Activated naive CD8-positive, alpha-beta T cell (primary cell): ENCODE measurements at regions not wholly inside any gene's neighbourhood (a gene's known extent, or its start where the extent isn't known, plus 50 kb on each side); places are given as distances from the start of the nearest gene placed in this dataset.
"Not testable (repeated sequence)": the region's sequence is repeated elsewhere in the genome, so short reads cannot be mapped to it uniquely, and the experiment has no call there.

Source experiments
- H3K27ac Mint-ChIP-seq: one replicate; pipeline ENCODE4 v1.8.0; 2021; ENCODE audit warnings: mixed read lengths
- H3K27me3 Mint-ChIP-seq: one replicate; pipeline ENCODE4 v1.8.0; 2021; ENCODE audit warnings: mixed read lengths
- H3K36me3 Mint-ChIP-seq: one replicate; pipeline ENCODE4 v1.8.0; 2021; ENCODE audit warnings: mixed read lengths
- H3K4me1 Mint-ChIP-seq: one replicate; pipeline ENCODE4 v1.8.0; 2021; ENCODE audit warnings: low read depth, mixed read lengths
- H3K4me3 Mint-ChIP-seq: one replicate; pipeline ENCODE4 v1.8.0; 2021; ENCODE audit warnings: mild to moderate bottlenecking, mixed read lengths
- H3K9me3 Mint-ChIP-seq: one replicate; pipeline ENCODE4 v1.8.0; 2021; ENCODE audit warnings: low read depth, mixed read lengths

DNA sequence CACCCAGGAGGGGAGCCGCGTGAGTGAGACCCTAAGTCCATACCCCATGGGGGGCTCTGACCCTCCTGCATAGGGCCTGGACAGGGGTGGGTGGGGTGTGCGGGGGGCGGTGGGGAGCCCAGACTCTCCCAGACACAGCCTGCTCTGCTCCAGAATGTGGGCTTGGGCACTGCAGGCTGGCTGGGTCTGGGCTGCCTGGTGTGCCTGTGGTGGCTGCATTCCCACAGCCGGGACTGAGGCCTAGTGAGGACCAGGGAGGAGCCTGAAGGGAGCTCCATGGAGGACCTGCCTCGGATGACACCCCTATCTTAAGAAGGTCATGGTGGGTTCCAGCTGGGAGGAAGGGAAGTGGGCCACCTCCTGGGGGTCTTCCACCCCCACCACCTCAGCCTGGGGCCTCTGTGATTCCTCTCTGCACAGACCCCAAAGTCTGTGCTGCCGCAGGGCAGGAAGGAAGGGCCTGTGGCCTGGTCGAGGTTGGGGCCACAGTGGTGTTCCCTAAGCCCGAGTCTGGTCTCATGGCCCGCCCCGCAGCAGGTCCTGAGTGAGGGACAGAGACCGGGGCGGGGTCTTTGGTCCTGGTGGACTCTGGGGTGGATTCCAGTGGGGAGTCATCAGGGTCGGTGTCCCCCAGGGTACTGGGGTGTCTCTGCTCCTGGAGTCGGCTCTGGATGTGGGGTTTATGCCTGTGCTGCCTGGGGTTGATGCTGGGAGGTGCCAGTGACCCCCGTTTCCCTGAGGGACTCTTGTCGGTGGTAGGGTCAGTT is 392.3 kb downstream of the TMEM121 start:
- Mint-ChIP-seq H3K36me3 (no peaks in the 10 kb centered on the region), H3K9me3 (peaks cover 4% of the 10 kb centered on the region), H3K4me3 (no peak overlapping the region), H3K27ac (no peak overlapping the region), H3K4me1 (no peaks in the 10 kb centered on the region), H3K27me3 (peaks cover 5% of the 10 kb centered on the region)

DNA sequence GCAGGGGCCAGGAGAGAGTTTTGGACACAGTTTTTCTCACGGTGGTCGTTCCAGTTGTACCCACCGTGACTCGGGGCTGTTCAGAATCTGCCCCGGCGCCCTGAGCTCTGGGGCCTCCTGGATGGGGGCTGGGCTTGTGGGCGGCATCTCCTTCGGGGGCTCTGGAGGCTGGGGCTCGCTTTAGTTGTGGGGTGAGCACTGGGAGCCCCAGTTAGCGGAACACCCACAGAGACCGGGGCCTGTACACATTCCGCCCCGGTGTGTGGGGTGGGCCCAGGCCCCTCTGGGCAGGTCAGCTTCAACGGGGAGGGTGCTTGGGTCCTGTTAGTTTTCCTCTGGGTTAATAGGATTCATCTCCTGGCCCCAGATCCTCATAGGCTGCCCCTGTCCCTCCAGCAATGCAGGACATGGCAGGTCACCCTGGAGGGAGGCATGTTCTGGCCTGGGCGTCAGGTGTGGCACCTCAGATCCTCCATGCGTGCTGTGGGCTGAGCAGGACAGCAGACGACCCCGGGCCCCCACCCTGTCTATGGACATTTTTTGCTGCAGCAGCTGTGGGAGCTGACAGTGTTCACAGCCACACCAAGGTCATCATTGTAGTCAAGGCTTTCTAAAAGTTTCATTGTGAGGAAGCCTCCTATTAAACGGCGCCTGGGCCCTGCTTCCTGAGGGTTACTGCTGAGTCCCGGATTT is 393.2 kb downstream of the TMEM121 start:
- Mint-ChIP-seq H3K27me3 (peaks cover 6% of the 10 kb centered on the region), H3K27ac (no peak overlapping the region), H3K9me3 (peaks cover 4% of the 10 kb centered on the region), H3K4me3 (no peak overlapping the region), H3K4me1 (no peaks in the 10 kb centered on the region), H3K36me3 (no peaks in the 10 kb centered on the region)

DNA sequence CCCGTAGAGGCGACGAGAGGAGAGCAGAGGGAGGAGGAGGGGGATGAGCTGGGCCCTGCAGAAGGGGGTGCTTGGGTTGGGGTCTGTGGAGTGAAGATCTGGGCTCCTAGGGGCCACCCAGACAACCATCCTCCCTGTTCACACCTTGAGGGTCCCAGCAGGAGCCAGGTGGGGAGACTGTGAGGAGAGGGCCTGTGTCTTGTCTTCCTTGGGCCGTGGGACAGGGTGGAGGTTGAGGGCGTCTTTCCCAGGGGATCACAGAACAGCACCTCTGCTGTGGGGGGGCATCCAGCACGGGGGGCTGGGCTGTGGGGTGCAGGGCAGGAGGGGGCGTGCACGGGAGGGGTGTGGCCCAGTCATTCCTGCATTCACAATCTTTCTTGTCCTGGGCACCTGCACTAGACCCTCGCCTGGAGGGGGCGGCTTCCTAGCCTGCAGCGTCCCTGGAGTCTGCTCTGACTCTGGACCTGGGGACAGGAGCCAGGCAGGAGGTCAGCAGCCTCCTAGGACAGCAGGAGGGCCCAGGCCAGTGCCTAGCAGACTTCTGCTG is 393.8 kb downstream of the TMEM121 start:
- not testable (repeated sequence) for H3K4me1 Mint-ChIP-seq, H3K4me3 Mint-ChIP-seq, H3K27ac Mint-ChIP-seq, H3K9me3 Mint-ChIP-seq, H3K36me3 Mint-ChIP-seq, H3K27me3 Mint-ChIP-seq

DNA sequence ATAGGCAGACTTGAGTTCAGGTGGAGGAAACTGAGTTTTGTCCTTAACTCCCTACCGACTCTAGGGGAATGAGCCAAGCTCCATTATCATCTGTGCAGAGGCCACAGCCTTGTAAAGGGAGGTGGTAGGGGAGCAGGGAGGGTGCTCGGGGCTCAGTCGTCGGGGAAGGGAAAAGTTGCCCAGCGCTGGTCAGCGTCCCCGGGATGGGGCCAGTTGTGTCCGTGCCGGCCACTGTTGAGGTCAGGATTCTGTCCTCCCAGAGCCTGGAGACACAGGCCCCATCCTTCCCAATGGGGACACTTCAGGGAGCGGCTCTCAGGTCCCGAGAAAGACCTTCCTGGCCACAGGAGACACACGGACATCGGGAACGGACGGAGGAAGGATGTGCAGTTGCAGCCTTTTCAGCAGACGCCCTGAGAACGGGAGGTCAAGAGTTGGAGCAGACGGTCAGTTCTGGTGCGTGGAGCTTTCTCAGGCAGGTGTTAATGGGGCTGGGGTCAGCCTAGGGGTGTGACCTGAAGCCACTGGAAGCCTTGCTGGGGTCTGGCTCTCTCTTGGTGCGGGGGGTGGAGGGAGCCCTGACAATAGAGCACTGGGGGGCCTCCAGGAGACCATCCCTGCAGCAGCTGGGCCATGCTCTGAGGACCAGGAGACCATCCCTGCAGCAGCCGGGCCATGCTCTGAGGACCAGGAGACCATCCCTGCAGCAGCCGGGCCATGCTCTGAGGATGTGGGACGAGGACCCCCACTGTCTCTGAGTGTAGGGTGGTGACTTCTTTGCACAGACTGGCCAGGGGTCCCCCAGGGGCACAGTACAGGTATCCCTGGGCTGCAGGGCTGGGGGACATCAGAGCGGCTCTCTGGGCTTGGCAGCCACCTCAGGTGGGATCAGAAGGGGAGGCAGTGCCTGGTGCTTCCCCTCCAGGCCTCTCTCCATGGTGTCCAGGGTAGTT is 394.7 kb downstream of the TMEM121 start:
- H3K27ac Mint-ChIP-seq, H3K36me3 Mint-ChIP-seq, H3K27me3 Mint-ChIP-seq, H3K9me3 Mint-ChIP-seq, H3K4me1 Mint-ChIP-seq, H3K4me3 Mint-ChIP-seq: not testable (repeated sequence)

DNA sequence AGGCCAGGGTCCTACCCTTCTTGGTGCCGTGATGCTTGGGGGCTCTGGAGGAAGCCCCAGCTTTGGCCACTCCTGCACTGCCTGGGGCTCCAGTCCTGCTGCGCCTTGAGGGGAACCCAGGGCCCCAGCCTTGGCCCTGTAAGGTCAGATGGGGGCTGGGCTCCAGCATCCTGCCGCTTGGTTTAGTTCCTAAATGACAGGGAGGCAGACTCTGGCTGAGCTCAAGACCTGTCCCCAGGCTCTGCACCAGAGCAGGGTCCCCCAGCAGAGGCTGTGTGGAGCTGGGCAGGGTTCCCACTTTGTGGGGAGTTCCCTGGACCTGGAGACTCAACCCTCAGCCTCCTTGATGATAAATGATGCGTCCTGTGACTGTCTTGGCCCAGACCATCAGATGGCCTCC is 395.4 kb downstream of the TMEM121 start:
- H3K9me3 Mint-ChIP-seq, H3K4me3 Mint-ChIP-seq, H3K4me1 Mint-ChIP-seq, H3K27me3 Mint-ChIP-seq, H3K36me3 Mint-ChIP-seq, H3K27ac Mint-ChIP-seq: not testable (repeated sequence)

DNA sequence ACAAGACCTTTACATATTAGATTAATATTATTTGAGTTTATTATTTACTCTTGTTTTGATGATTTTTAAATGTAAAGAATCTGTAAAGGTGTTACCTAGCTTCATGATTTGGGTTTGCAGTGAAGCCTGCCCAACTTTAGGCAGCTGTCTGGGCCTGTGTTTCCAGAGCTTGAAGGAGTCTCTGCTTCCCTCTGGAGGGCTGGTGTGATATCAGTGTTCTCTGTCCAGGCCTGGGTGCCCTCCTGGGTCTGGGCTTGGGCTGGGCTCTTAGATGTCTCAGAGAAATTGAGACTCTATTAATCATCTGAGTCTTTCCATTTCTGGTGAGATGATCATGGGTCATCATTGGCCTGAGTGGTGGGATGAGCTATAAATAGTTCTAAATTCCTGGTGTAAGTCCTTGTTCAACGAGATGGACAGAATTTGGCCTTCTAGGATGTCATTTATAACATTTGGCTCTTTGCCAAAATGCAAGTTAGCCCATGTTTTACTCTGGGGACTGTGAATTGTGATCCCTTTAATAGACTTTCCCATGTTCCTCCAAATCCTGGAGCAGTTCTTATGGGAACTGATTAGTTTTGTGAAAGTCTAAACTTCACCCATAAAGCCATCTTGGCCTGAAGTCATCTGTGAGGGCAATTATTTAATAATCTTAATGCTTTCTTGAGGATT is 397.3 kb downstream of the TMEM121 start:
- H3K27ac Mint-ChIP-seq, H3K4me1 Mint-ChIP-seq, H3K9me3 Mint-ChIP-seq, H3K36me3 Mint-ChIP-seq, H3K27me3 Mint-ChIP-seq, H3K4me3 Mint-ChIP-seq: not testable (repeated sequence)

DNA sequence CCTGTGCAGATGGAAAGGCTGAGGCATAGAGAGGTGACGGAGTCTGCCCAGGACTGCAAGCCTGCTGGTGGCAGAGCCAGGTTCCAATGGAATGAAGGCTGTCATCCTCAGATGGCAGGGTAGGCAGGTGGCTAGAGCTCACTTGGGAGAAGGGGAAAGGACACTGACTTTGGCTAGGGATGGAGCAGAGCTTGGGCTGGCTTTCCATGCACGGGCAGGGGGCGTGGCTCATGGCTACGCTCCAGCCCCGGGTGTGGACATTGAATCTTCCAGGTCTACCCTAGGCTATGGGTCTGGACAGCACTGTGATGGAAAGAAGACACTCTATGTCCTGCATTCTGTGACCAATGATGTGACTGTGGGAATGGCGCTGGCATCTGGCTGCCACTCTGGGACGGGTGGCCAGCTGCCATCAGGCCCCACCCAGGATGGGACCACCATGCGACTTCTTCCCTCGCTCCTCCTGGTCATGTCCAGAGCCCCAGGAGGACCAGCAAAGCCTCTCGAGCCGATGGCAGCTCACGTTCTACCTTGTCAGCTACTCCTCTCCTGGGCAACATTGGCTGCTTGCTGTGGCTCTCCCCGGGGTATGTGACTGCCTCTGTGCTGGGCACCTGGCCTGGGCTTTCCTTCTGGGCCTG is 398.7 kb downstream of the TMEM121 start:
- peaks cover 5% of the 10 kb centered on the region for H3K27me3 Mint-ChIP-seq
- no peak overlapping the region for H3K27ac Mint-ChIP-seq
- H3K36me3 Mint-ChIP-seq: no peaks in the 10 kb centered on the region
- no peaks in the 10 kb centered on the region for H3K4me1 Mint-ChIP-seq
- H3K9me3 Mint-ChIP-seq: peaks cover 4% of the 10 kb centered on the region
- no peak overlapping the region for H3K4me3 Mint-ChIP-seq

DNA sequence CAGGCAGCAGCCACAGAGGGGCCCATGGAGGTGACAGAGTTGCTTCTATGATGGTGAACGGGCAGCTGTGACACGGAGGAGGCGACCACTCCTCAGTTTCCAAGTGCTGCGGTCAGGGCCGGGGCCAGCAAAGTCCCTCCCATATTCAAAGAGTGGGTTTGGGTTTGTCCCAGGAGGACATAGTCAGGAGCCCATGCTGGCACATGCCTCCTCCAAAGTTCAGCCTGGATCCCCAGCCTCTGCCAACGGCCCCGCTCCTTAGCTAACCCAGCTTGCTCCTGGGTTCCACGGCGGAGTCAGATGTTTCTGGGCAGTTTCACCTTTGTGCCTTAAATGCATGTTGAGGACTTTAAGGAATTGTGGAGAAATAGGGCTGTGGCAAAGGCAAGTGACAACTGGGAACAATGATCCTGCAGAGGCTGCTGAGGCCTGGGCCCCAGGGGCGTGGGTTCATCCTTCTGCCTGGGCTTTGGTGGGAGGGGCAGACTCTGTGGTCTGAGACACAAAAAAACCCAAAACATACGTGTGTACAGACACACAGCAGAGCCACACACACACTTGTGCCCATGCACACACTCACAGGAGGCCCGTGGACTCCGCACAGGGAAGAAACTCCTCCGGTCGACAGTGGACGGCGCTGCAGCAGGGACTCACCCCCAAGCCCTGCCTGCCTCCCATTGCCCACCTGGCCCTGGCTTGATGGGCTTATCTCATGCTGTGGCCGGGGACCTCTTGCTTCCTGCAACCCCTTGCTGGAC is 399.4 kb downstream of the TMEM121 start:
- Mint-ChIP-seq H3K27ac (no peak overlapping the region), H3K36me3 (no peaks in the 10 kb centered on the region), H3K27me3 (peaks cover 10% of the 10 kb centered on the region), H3K4me3 (no peak overlapping the region), H3K4me1 (no peaks in the 10 kb centered on the region), H3K9me3 (peaks cover 4% of the 10 kb centered on the region)

DNA sequence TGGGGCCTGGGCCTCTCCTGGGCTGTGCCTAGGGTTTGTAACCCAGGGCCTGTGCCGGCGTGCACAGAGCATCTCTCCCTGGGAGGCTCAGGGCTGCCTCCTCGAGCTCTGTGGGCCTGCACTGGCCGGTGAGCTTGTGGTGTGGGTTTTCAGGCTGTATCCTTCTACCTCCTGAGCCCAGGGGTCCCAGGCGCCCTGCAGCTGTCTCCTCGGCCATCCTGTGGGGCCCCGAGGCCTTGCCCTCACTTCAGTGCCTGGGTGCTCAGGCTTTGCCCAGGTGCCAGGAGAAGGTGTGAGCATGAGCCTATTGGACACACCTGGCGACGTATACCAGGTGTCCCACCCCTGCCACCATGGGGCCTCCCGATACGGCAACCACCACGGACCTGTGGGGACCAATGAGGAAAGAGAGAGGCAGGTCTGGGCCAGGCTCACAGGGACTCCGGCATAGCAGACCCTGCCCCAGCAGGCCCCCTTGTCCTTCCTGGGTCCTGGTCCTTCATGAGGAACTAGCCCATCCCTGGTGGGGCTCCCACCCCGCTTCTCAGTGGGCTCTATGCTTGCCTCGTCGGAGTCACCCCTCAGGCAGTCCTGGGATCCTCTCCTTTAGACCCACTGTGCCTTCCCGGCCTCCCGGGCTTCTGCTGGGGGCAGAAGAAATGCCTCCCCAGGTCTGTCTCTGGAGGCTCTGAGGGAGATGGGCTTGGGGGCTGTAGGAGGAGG is 400.2 kb downstream of the TMEM121 start:
- no peak overlapping the region for H3K27ac Mint-ChIP-seq
- H3K4me3 Mint-ChIP-seq: no peak overlapping the region

DNA sequence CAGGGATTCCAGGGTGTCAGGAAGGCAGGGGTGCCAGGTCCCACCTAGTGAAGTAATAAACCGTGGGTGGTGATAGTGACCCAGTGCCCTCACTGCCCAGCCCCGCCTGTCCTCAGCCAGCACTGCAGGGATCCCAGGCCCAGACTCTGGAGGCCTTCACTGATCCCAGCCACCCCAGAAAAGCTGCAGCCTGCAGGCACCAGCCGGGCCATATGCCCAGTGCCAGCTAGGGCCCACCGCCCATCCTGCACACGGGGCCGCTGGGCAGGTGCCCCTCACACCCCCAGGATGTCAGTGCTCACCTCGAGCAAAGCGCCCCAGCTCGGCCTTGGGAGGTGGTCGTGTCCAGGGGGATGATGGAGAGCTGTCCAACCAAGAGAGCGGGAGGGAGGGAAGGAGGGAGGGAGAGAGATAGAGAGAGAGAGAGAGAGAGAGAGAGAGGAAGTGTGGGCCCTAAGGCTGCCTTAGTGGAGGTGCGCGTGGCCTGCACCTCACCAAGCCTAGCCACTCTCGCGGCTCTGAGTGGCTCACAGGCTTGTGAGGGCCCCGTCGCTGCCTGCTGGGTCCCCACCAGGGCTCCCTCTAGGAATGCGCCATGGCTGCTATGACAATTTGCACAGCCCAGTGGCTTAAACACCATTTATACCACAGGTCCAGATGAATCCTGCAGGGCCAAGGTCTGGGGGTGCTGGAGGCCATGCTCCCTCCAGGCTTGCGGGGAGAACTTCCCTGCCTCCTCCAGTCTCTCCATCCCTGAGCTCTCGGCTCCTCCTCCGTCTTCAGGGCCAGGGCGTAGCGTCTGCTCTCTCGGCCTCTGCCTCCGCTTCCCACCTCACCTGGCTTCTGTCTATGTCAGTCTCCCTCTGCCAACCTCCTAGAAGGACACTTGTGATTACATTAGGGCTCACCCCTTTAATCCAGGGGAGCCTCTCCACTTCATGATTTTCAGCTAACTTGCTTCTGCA is 401.0 kb downstream of the TMEM121 start:
- H3K27ac Mint-ChIP-seq: no peak overlapping the region

More for the DNA sequence above, 400.2 kb downstream of the TMEM121 start:
- Mint-ChIP-seq H3K9me3 (peaks cover 4% of the 10 kb centered on the region), H3K4me1 (no peaks in the 10 kb centered on the region), H3K27me3 (peaks cover 13% of the 10 kb centered on the region), H3K36me3 (no peaks in the 10 kb centered on the region)

DNA sequence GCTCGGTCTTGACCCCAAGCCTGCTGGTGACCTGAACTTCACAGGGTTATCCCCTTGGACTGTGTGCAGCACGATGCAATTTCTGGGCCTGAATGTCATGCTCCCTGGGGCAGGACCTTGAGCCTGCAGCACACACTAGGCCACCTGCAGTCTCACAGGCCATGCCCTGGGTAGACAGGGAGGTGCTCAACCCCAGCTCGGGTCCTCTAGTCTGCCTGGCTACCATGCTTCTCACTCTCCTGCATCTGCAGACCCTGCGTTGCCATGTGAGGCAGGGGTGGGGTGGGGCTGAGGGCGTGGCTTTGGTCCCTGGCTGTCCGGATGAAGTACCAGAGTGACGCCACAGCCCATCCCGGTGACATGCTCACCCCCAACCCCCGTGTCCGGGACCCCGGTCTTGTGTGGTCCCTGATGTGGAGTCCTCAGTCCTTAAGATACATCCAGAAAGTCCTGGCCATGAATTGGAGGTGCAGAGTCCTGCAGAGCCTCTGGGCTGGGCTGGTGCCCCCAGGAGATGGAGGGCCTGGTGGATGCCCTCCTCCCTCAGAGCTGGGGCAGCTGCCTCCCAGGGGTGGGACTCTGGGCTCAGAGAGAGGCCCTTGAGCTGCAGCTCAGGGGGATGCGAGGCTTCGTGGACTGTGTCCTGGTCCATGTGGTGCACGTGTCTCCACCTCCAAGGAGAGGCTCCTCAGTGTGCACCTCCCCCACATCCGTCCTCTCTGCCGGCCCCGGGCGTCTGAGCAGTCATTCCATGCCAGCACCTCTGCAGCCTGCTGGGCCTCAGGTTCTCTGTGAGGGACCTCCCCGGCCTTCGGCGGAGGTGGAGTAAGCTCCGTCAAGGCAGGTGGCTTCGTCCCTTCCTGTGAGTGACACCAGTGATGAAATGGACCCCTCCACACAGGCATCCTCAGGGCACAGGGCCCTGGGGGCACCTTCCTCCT is 402.1 kb downstream of the TMEM121 start:
- peaks cover 15% of the 10 kb centered on the region for H3K27me3 Mint-ChIP-seq
- H3K4me3 Mint-ChIP-seq: not testable (repeated sequence)

More for the DNA sequence above, 401.0 kb downstream of the TMEM121 start:
- Mint-ChIP-seq H3K36me3 (no peaks in the 10 kb centered on the region), H3K4me3 (no peak overlapping the region), H3K4me1 (no peaks in the 10 kb centered on the region), H3K27me3 (peaks cover 15% of the 10 kb centered on the region), H3K9me3 (peaks cover 3% of the 10 kb centered on the region)

More for the DNA sequence above, 402.1 kb downstream of the TMEM121 start:
- not testable (repeated sequence) for H3K27ac Mint-ChIP-seq, H3K9me3 Mint-ChIP-seq, H3K4me1 Mint-ChIP-seq, H3K36me3 Mint-ChIP-seq
